ENCODE measurements at regions not wholly inside any gene's neighbourhood (a gene's known extent, or its start where the extent isn't known, plus 50 kb on each side); places are given as distances from the start of the nearest gene placed in this dataset.

DNA sequence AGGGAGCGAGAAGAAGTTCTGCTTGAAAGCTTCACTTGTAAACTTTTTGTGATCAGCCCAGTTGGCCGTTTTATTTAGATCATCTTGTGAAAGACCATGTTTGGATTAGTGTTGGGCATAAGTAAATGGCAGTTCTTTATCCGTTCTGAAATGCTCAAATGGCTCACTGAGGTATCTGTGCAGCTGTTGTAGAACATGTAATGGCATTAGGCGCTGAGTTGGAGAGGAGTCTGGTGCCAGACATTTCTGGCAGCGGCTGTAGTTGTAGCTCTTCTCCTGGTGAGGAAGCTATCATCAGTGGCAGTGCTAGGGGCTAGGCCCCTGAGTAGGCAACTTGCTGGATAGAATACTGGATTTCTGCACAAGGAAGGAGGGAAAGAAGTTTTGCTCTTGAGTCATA is 321.6 kb downstream of the LMO4 start:
- H3K4me3 Mint-ChIP-seq: no peak overlapping the region
- no peak overlapping the region for H3K27ac Mint-ChIP-seq
- no peaks in the 10 kb centered on the region for H3K36me3 Mint-ChIP-seq
- no peaks in the 10 kb centered on the region for H3K4me1 Mint-ChIP-seq (ENCODE audit: low read depth)
- POLR2A ChIA-PET: no interaction called here
- intact Hi-C loops (cut with micrococcal nuclease): no loop called here
- H3K27me3 Mint-ChIP-seq: peaks cover 1% of the 10 kb centered on the region
- DNase-seq: no peak
- no peaks in the 10 kb centered on the region for H3K9me3 Mint-ChIP-seq
- CTCF ChIA-PET: no interaction called here

GRCh38 chr1:87652176-87652575 is 323.5 kb downstream of the LMO4 start:
- no peak for DNase-seq
- intact Hi-C loops (cut with micrococcal nuclease): no loop called here
- H3K27me3 Mint-ChIP-seq: peaks cover 1% of the 10 kb centered on the region
- H3K4me1 Mint-ChIP-seq (ENCODE audit: low read depth): no peaks in the 10 kb centered on the region
- no peak overlapping the region for H3K4me3 Mint-ChIP-seq
- no peak overlapping the region for H3K27ac Mint-ChIP-seq
- POLR2A ChIA-PET: no interaction called here
- H3K9me3 Mint-ChIP-seq: no peaks in the 10 kb centered on the region
- H3K36me3 Mint-ChIP-seq: no peaks in the 10 kb centered on the region
- CTCF ChIA-PET: no interaction called here

DNA sequence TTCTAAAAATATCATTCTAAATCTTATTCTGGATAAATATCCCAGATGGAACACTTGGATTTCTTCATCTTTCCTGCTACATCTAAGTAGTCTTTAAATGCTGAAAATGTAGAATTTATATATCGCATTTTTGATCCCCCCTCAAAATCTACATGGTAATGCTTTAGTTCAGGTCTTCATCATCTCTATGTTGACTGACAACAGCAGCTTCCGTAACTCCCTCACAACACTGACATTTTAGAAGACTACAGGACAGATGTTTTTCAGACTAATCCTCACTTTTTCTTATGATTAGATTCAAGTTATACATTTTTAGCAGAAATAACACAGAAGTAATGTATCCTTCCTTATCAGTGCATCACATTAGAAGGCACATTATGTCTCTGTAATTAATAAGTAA is 336.5 kb downstream of the LMO4 start:
- Mint-ChIP-seq H3K4me1 (ENCODE audit: low read depth) (no peaks in the 10 kb centered on the region), H3K4me3 (no peak overlapping the region), H3K27me3 (peaks cover 4% of the 10 kb centered on the region), H3K9me3 (peaks cover 7% of the 10 kb centered on the region), H3K36me3 (no peaks in the 10 kb centered on the region), H3K27ac (no peak overlapping the region)
- CTCF ChIA-PET: no interaction called here
- DNase-seq: no peak
- POLR2A ChIA-PET: no interaction called here
- intact Hi-C loops (cut with micrococcal nuclease): no loop called here

DNA sequence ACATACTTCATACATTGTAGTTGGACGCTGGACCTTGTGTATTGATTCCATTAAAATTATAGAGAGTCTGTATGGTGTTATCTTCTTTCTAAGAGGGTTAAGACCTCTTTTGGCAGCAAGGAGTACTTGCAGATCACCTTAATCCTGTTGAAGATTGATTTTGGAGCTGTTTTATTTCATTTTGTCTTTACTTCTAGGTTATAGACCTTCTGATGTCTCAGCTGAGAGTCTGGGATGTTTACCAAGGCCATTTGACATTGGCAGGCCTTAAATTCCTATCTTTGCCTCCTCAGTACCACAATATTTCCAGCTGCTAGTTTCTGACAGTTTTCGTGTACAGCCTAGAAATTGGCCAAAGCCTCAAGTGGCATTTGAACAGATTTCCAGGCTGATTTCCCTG is 338.0 kb downstream of the LMO4 start:
- intact Hi-C loops (cut with micrococcal nuclease): no loop called here
- CTCF ChIA-PET: no interaction called here
- DNase-seq: no peak
- POLR2A ChIA-PET: no interaction called here
- Mint-ChIP-seq H3K27me3 (peaks cover 4% of the 10 kb centered on the region), H3K27ac (no peak overlapping the region), H3K4me1 (ENCODE audit: low read depth) (no peaks in the 10 kb centered on the region), H3K4me3 (no peak overlapping the region), H3K9me3 (peaks cover 5% of the 10 kb centered on the region), H3K36me3 (no peaks in the 10 kb centered on the region)

- peaks cover 5% of the 10 kb centered on the region for H3K9me3 Mint-ChIP-seq
- ChIA-PET POLR2A (no interaction called here), CTCF (no interaction called here)
- no peak overlapping the region for H3K4me3 Mint-ChIP-seq
- no peaks in the 10 kb centered on the region for H3K4me1 Mint-ChIP-seq (ENCODE audit: low read depth)
- H3K27me3 Mint-ChIP-seq: peaks cover 4% of the 10 kb centered on the region
- intact Hi-C loops (cut with micrococcal nuclease): no loop called here
- no peak for DNase-seq
- H3K27ac Mint-ChIP-seq: no peak overlapping the region
- no peaks in the 10 kb centered on the region for H3K36me3 Mint-ChIP-seq
These were observed 341.0 kb downstream of the LMO4 start for GRCh38 chr1:87669674-87670073.

DNA sequence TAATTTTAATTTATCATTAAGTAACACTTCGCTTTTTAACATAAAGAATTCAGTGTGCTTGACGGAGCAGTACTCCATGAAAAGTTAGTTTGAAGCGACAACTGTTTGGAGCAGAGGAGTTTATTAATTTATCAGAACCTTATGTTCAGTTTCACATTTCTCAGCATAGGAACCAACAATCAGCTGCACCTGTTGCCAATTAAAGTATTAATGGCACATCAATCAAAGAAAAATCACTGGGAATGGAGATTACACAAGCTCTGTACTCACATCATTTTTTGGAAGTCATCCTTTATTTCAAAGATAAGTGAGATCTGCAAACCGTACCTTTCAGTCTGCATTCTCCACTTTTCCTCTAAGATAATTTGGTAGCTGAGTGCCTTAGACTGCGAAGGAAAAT is 344.6 kb downstream of the LMO4 start:
- CTCF ChIA-PET: no interaction called here
- intact Hi-C loops (cut with micrococcal nuclease): no loop called here
- Mint-ChIP-seq H3K27ac (no peak overlapping the region), H3K27me3 (peaks cover 1% of the 10 kb centered on the region), H3K36me3 (no peaks in the 10 kb centered on the region), H3K4me3 (no peak overlapping the region), H3K4me1 (ENCODE audit: low read depth) (no peaks in the 10 kb centered on the region), H3K9me3 (peaks cover 5% of the 10 kb centered on the region)
- DNase-seq: no peak
- POLR2A ChIA-PET: no interaction called here

- ChIA-PET POLR2A (interaction anchor here (0.6 kb wide), 1 partner anchor 440 kb away, joined by 7 read pairs; no protein-coding TSS in a partner anchor), CTCF (no interaction called here)
- Mint-ChIP-seq H3K36me3 (no peaks in the 10 kb centered on the region), H3K4me1 (ENCODE audit: low read depth) (no peaks in the 10 kb centered on the region), H3K9me3 (peaks cover 5% of the 10 kb centered on the region), H3K4me3 (no peak overlapping the region), H3K27ac (no peak overlapping the region), H3K27me3 (peaks cover 1% of the 10 kb centered on the region)
- no peak for DNase-seq
- intact Hi-C loops (cut with micrococcal nuclease): no loop called here
These were observed 345.1 kb downstream of the LMO4 start for GRCh38 chr1:87673748-87674147.

DNA sequence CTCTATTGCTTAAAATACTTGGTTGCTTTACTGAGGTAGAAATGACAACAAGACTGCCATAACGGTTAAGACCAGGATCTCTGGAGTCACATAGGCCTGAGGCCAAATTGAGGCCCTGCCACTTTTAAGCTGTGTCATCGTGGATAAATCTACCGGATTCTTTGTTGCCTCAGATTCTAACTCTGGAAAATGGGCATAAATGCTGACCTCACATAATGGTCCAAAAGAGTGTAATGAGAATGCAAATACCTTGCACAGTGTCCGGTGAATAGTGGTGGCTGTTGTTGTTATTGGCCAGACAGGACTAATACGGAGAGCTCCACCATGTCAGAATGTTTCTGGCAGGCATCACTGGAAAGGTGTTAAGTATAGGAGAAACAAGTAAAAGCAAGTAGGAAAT is 346.1 kb downstream of the LMO4 start:
- ChIA-PET POLR2A (no interaction called here), CTCF (no interaction called here)
- Mint-ChIP-seq H3K4me1 (ENCODE audit: low read depth) (no peaks in the 10 kb centered on the region), H3K36me3 (no peaks in the 10 kb centered on the region), H3K27ac (no peak overlapping the region), H3K27me3 (peaks cover 1% of the 10 kb centered on the region), H3K4me3 (no peak overlapping the region), H3K9me3 (peaks cover 5% of the 10 kb centered on the region)
- intact Hi-C loops (cut with micrococcal nuclease): no loop called here
- no peak for DNase-seq

DNA sequence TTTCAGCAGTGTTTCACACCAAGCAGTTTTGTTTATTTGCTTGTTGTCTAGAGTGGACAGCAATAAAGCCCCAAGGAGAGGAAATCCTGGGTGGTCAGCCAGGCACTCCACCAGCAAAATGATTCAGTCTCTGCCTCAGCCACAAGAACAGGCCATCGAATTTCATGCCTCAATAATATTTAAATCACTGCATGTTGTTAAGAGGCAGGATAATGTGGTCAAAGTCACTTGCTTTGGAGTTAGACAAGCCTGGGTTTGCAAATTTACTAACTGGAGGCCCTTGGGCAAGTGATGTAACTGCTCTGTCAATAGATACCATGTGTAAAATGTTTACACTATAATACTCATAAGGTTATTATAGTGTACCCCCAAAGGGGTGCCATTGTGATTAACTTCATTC is 349.6 kb downstream of the LMO4 start:
- Mint-ChIP-seq H3K36me3 (no peaks in the 10 kb centered on the region), H3K4me1 (ENCODE audit: low read depth) (no peaks in the 10 kb centered on the region), H3K27me3 (peaks cover 1% of the 10 kb centered on the region), H3K9me3 (no peaks in the 10 kb centered on the region), H3K4me3 (no peak overlapping the region), H3K27ac (no peak overlapping the region)
- DNase-seq: no peak
- CTCF ChIA-PET: no interaction called here
- intact Hi-C loops (cut with micrococcal nuclease): no loop called here
- POLR2A ChIA-PET: no interaction called here

- H3K4me3 Mint-ChIP-seq: no peak overlapping the region
- CTCF ChIA-PET: interaction anchor here (1.3 kb wide), 1 partner anchor 242 kb away, joined by 3 read pairs; no protein-coding TSS in a partner anchor
These were observed 353.9 kb downstream of the LMO4 start for GRCh38 chr1:87682565-87682964.

DNA sequence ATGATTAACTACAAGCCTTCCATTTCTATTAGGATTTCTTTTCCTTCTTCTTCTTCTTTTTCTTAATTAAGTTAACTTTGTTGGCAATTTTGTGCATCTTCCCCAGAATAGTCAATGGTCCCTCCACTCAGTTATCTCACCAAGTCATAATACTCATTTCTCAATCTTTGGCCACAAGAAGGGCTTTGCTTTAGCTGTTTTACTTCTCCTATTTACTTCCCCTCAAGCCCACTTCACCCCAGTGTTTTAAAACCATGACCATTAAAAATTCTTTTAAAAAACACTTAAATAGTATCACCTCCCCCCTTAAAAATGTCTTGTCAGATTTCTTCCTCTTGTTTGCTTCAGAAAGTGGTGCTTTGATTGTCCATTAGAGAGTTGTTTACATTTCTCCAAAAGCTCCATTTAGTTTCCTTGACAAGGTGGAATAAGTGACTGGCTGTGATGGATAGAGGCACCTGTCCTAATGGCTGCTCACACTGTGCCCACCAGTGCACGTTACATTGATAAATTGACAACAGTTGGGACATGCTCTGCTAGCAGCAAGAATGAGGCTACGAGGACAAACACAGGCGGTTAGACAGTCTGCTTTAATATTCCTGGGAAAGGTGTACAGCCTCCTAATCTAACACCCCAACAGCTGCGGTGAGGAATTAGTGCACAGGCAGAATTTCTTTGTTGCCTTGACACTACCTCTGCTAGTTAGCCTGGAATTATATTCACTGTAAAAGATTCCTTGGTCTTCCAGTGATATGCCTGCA is 354.7 kb downstream of the LMO4 start:
- Mint-ChIP-seq H3K9me3 (no peaks in the 10 kb centered on the region), H3K27me3 (peaks cover 4% of the 10 kb centered on the region), H3K4me3 (no peak overlapping the region), H3K36me3 (no peaks in the 10 kb centered on the region), H3K4me1 (ENCODE audit: low read depth) (no peaks in the 10 kb centered on the region), H3K27ac (no peak overlapping the region)
- ChIA-PET POLR2A (no interaction called here), CTCF (no interaction called here)
- intact Hi-C loops (cut with micrococcal nuclease): no loop called here
- DNase-seq: no peak

More at GRCh38 chr1:87682565-87682964, 353.9 kb downstream of the LMO4 start:
- POLR2A ChIA-PET: no interaction called here
- DNase-seq: no peak
- Mint-ChIP-seq H3K36me3 (no peaks in the 10 kb centered on the region), H3K9me3 (no peaks in the 10 kb centered on the region), H3K27me3 (peaks cover 3% of the 10 kb centered on the region), H3K27ac (no peak overlapping the region), H3K4me1 (ENCODE audit: low read depth) (no peaks in the 10 kb centered on the region)
- intact Hi-C loops (cut with micrococcal nuclease): no loop called here

- ChIA-PET POLR2A (no interaction called here), CTCF (no interaction called here)
- Mint-ChIP-seq H3K4me3 (peak overlapping the region; percentile 37), H3K27me3 (peaks cover 4% of the 10 kb centered on the region), H3K36me3 (no peaks in the 10 kb centered on the region), H3K4me1 (ENCODE audit: low read depth) (no peaks in the 10 kb centered on the region), H3K27ac (no peak overlapping the region), H3K9me3 (no peaks in the 10 kb centered on the region)
- intact Hi-C loops (cut with micrococcal nuclease): no loop called here
- no peak for DNase-seq
These were observed 355.5 kb downstream of the LMO4 start for GRCh38 chr1:87684194-87684593.

- no peak for DNase-seq
These were observed 356.1 kb downstream of the LMO4 start for GRCh38 chr1:87684713-87685205.

More at GRCh38 chr1:87684713-87685205, 356.1 kb downstream of the LMO4 start:
- H3K4me1 Mint-ChIP-seq (ENCODE audit: low read depth): no peaks in the 10 kb centered on the region
- H3K27me3 Mint-ChIP-seq: peaks cover 4% of the 10 kb centered on the region
- ChIA-PET POLR2A (no interaction called here), CTCF (no interaction called here)
- no peak overlapping the region for H3K27ac Mint-ChIP-seq
- intact Hi-C loops (cut with micrococcal nuclease): no loop called here
- H3K9me3 Mint-ChIP-seq: no peaks in the 10 kb centered on the region
- H3K4me3 Mint-ChIP-seq: no peak overlapping the region
- H3K36me3 Mint-ChIP-seq: no peaks in the 10 kb centered on the region

Measured in activated CD4-positive, alpha-beta memory T cell treated with anti-CD3 and anti-CD28 coated beads for 36 hours (primary cell).